Heart right ventricle (tissue), 16 donors: ENCODE measurements at regions not wholly inside any gene's neighbourhood (a gene's known extent, or its start where the extent isn't known, plus 50 kb on each side); places are given as distances from the start of the nearest gene placed in this dataset.
A peak's percentile ranks its signal among the peaks of the same experiment; 100 is the strongest.

ENCODE experiments used
- ATAC-seq, 8 donors: fragments of 200-7000 bp; cut with Tn5 transposase; one replicate each; pipeline ENCODE4 v1.9.1; 2020; ENCODE audit warnings: mild to moderate bottlenecking in 8 of 8, moderate library complexity in 8 of 8, moderate number of reproducible peaks in 1 of 8
- DNase-seq, 2 donors: peaks; one replicate each; pipeline ENCODE4 v3.0.0-alpha.2; 2020
- H3K27ac ChIP-seq, 10 donors: fragments of 200-600 bp; sonication (generic) in 2 of 10; one replicate each; pipeline versions ENCODE4 v1.5.0 to v1.8.0; 2020 to 2022; ENCODE audit warnings: mild to moderate bottlenecking in 3 of 10
- H3K27me3 ChIP-seq, 7 donors: fragments of 200-600 bp; one replicate each; pipeline ENCODE4 v1.8.0; 2021 to 2022; ENCODE audit warnings: mild to moderate bottlenecking in 2 of 7
- H3K36me3 ChIP-seq, 9 donors: fragments of 200-600 bp; sonication (generic) in 1 of 9; one replicate each; pipeline versions ENCODE4 v1.5.0 to v1.8.0; 2020 to 2022; ENCODE audit warnings: mild to moderate bottlenecking in 2 of 9
- H3K4me1 ChIP-seq, 9 donors: fragments of 200-600 bp; sonication (generic) in 1 of 9; one replicate each; pipeline versions ENCODE4 v1.5.0 to v1.8.0; 2020 to 2022; ENCODE audit warnings: mild to moderate bottlenecking in 4 of 9
- H3K4me3 ChIP-seq, 10 donors: fragments of 200-600 bp; sonication (generic) in 2 of 10; one replicate each; pipeline versions ENCODE4 v1.5.0 to v1.8.0; 2020 to 2022; ENCODE audit warnings: mild to moderate bottlenecking in 7 of 10, moderate library complexity in 2 of 10
- H3K9me3 ChIP-seq, 11 donors: fragments of 200-600 bp in 10 of 11; sonication (generic) in 2 of 11; one replicate each; pipeline versions ENCODE4 v1.5.0 to v1.8.0; 2013 to 2022; ENCODE audit warnings: mild to moderate bottlenecking in 2 of 11, control low read depth in 1 of 11, moderate library complexity in 1 of 11
- CTCF ChIP-seq, 9 donors: fragments of 200-600 bp; sonication (generic) in 2 of 9; IDR thresholded peaks; one replicate each; pipeline versions ENCODE4 v1.5.0 to v1.8.0; 2021 to 2022; ENCODE audit warnings: antibody characterized with exemption in 9 of 9, mild to moderate bottlenecking in 5 of 9, moderate library complexity in 1 of 9
- WGBS, 2 donors: extraction: QIAGEN DNeasy Blood & Tissue Kit; methylation state at CpG; one replicate each; pipeline ENCODE4 v1.1.7; 2013; ENCODE audit warnings: inconsistent platforms in 1 of 2; 5-methylcytosine and 5-hydroxymethylcytosine counted together
- intact Hi-C, 10 donors: fragments of 100-400 bp; cut with DNase I; formaldehyde crosslinking; loops; one replicate each; pipeline versions ENCODE4 v1.11.1 to v1.14.2; 2022
- donor health status: Arrhythmogenic right ventricular cardiomyopathy.
- donor health status: ischemic (EF 13 %, LVEDD 7.1; RV severe dilation, severe dysfunction).
- donor health status: healthy with polysubstance abuse.
- donor health status: DM: no; HTN: yes; CAD: no.
- donor health status: DM: no; HTN: no; CAD: no.
- donor health status: ischemic (EF 25% LVEDD 6.9; RV normal size, moderate dysfunction).
- donor health status: ischemic (EF 25% LVEDD 5.7; RV mildly dilated, moderate dysfunction).
- donor health status: healthy.
- donor health status: DM: yes; HTN: yes; CAD: no.
- donor health status: Ischemic cardiomyopathy.
- donor health status: ischemic (EF 35%, LVEDD 5.7; RV mildly dilated, moderate dysfunction).
- donor health status: nonischemic (EF 11% LVEDD 7.7; RV severe dilation, severe dysfunction).
- donor health status: DM: yes; HTN: yes; CAD: no.
- donor health status: PGD.
- donor health status: ischemic (EF 29% LVEDD 5.4; RV normal size, mild dysfunction).
- donor health status: nonischemic (EF 23%, LVEDD 6.1; RV moderate dilation, normal function).

GRCh38 chr4:156545003-156545785 lies 426.4 kb downstream of the PDGFC start:
- Histone ChIP-seq H3K27me3 (no peaks in the 10 kb centered on the region), H3K4me1 (peaks cover 0 to 14% (median 0%) of the 10 kb centered on the region in 9 donors), H3K4me3 (no peak overlapping the region), H3K27ac (peak overlapping the region in 2 of 10 donors; percentile 6 to 24), H3K36me3 (no peaks in the 10 kb centered on the region), H3K9me3 (no peaks in the 10 kb centered on the region)
- WGBS, 2 donors: 40 to 49% methylated on average over 2 of the region's 2 CpGs
- intact Hi-C loops: no loop called here
- DNase-seq (peak in 1 of 2 donors; percentile 4), ATAC-seq (peak in 6 of 8 donors; percentile 35 to 74 (median 54))
- no peak for TF ChIP-seq CTCF (IDR thresholded peaks at IDR 0.05)

- 78 to 83% methylated on average over 1 of the region's 1 CpG for WGBS, 2 donors
- Histone ChIP-seq H3K4me3 (no peak overlapping the region), H3K27ac (no peak overlapping the region), H3K9me3 (no peaks in the 10 kb centered on the region), H3K4me1 (no peaks in the 10 kb centered on the region), H3K27me3 (peaks cover 0 to 5% (median 0%) of the 10 kb centered on the region in 7 donors), H3K36me3 (no peaks in the 10 kb centered on the region)
- TF ChIP-seq CTCF (IDR thresholded peaks at IDR 0.05): no peak
- no peak for ATAC-seq
- intact Hi-C loops: no loop called here
- no peak for DNase-seq
Observed at GRCh38 chr4:156539376-156539775, 432.2 kb downstream of the PDGFC start.

- no peak overlapping the region for H3K4me3 ChIP-seq
- ATAC-seq: no peak
- intact Hi-C loops: no loop called here
- H3K36me3 ChIP-seq: no peaks in the 10 kb centered on the region
- DNase-seq: no peak
- H3K27me3 ChIP-seq: peaks cover 0 to 5% (median 0%) of the 10 kb centered on the region in 7 donors
- H3K9me3 ChIP-seq: peaks cover 0 to 4% (median 0%) of the 10 kb centered on the region in 11 donors
- H3K4me1 ChIP-seq: no peaks in the 10 kb centered on the region
- WGBS, 2 donors: 59 to 70% methylated on average over 1 of the region's 1 CpG
- H3K27ac ChIP-seq: no peak overlapping the region
- no peak for TF ChIP-seq CTCF (IDR thresholded peaks at IDR 0.05)
Observed at GRCh38 chr4:156538651-156539257, 432.8 kb downstream of the PDGFC start.

GRCh38 chr4:156538210-156538609 lies 433.4 kb downstream of the PDGFC start:
- 78 to 86% methylated on average over 2 of the region's 2 CpGs for WGBS, 2 donors

More at GRCh38 chr4:156538210-156538609, 433.4 kb downstream of the PDGFC start:
- Histone ChIP-seq H3K9me3 (peaks cover 0 to 10% (median 1%) of the 10 kb centered on the region in 11 donors), H3K4me1 (no peaks in the 10 kb centered on the region), H3K27me3 (peaks cover 0 to 5% (median 0%) of the 10 kb centered on the region in 7 donors), H3K36me3 (no peaks in the 10 kb centered on the region), H3K27ac (no peak overlapping the region), H3K4me3 (no peak overlapping the region)
- no peak for TF ChIP-seq CTCF (IDR thresholded peaks at IDR 0.05)
- ATAC-seq (no peak), DNase-seq (no peak)
- intact Hi-C loops: no loop called here
